GM12878 (cell line): ENCODE measurements at regions not wholly inside any gene's neighbourhood (a gene's known extent, or its start where the extent isn't known, plus 50 kb on each side); places are given as distances from the start of the nearest gene placed in this dataset.

Source experiments
- ATAC-seq: fragments of 200-7000 bp; cut with Tn5 transposase; 3 replicates; pipeline ENCODE4 v1.9.1; 2020; ENCODE audit warnings: mild to moderate bottlenecking, moderate library complexity
- BruUV-seq: library from RNA; stranded (reverse); fragments of 400-500 nt; replicated peaks from 2 replicates; lab custom pipeline; 2021; lab: Mats Ljungman, UMichigan
- CTCF ChIA-PET: fragments of 300-600 bp; sonication (Branson Sonifier 250); formaldehyde crosslinking; extraction: SDS; loops from one replicate; lab custom pipeline; 2021; ENCODE audit warnings: inconsistent platforms; lab: Yijun Ruan, JAX
- POLR2A ChIA-PET: fragments of 350-600 bp; formaldehyde crosslinking; extraction: SDS; loops from one replicate; lab custom pipeline; 2021; ENCODE audit warnings: inconsistent platforms; lab: Charles Lee
- RAD21 ChIA-PET: fragments of 300-600 bp; sonication (Branson Sonifier 250); formaldehyde crosslinking; loops from one replicate; lab custom pipeline; 2023; ENCODE audit warnings: antibody characterized with exemption; ENCODE audit not compliant: unreplicated experiment; lab: Charles Lee
- SMC1A ChIA-PET: fragments of 300-600 bp; sonication (Branson Sonifier 250); formaldehyde crosslinking; loops from one replicate; lab custom pipeline; 2023; ENCODE audit not compliant: unreplicated experiment, uncharacterized antibody; lab: Charles Lee
- DNase-seq: peaks from one replicate; pipeline ENCODE4 v3.0.0-alpha.2; 2011; ENCODE audit warnings: low read depth, low spot score
- FAIRE-seq: peaks from 3 replicates; lab custom pipeline; 2011; peaks lifted over from hg19 to GRCh38; lab: Jason Lieb, UNC
- H2AFZ ChIP-seq: 2 replicates; pipeline ENCODE4 v1.6.0; 2011; ENCODE audit warnings: low read depth, low read length, control low read depth; ENCODE audit not compliant: control insufficient read depth
- H3K27ac ChIP-seq: 2 replicates; pipeline ENCODE4 v1.5.1; 2011; ENCODE audit warnings: control low read depth; ENCODE audit not compliant: control insufficient read depth, insufficient read depth
- H3K27me3 ChIP-seq, 2 experiments: replicated peaks in 1 of 2; 2 replicates each; pipeline versions ENCODE4 v1.6.0 to v1.6.1; 2011; ENCODE audit warnings: low read length in 1 of 2; ENCODE audit not compliant: control insufficient read depth in 2 of 2, insufficient read depth in 2 of 2
- H3K36me3 ChIP-seq, 2 experiments: 2 replicates each; pipeline ENCODE4 v1.5.1; 2011; ENCODE audit warnings: low read length in 1 of 2; ENCODE audit not compliant: control insufficient read depth in 2 of 2, insufficient read depth in 2 of 2
- H3K4me1 ChIP-seq: 2 replicates; pipeline ENCODE4 v1.6.1; 2011; ENCODE audit warnings: mild to moderate bottlenecking, low read length, moderate library complexity, mixed read lengths; ENCODE audit not compliant: control insufficient read depth, insufficient read depth
- H3K4me2 ChIP-seq: 2 replicates; pipeline ENCODE4 v1.6.0; 2011; ENCODE audit warnings: control low read depth; ENCODE audit not compliant: control insufficient read depth, insufficient read depth
- H3K4me3 ChIP-seq: fragments of 200-600 bp; sonication (generic); 2 replicates; pipeline ENCODE4 v1.5.1; 2016
- H3K79me2 ChIP-seq: 2 replicates; pipeline ENCODE4 v1.6.0; 2011; ENCODE audit warnings: low read length; ENCODE audit not compliant: control insufficient read depth, insufficient read depth
- H3K9ac ChIP-seq: 2 replicates; pipeline ENCODE4 v1.8.0; 2011; ENCODE audit warnings: low read length, control low read depth, mixed read lengths; ENCODE audit not compliant: control insufficient read depth, insufficient read depth
- H3K9me3 ChIP-seq: replicated peaks from 3 replicates; pipeline ENCODE4 v1.5.1; 2011; ENCODE audit warnings: mild to moderate bottlenecking, low read length; ENCODE audit not compliant: control insufficient read depth, insufficient read depth
- H4K20me1 ChIP-seq: 2 replicates; pipeline ENCODE4 v1.6.0; 2011; ENCODE audit not compliant: control insufficient read depth, insufficient read depth
- ATF3 ChIP-seq: IDR thresholded peaks from 2 replicates; pipeline ENCODE4 v1.6.1; 2011; ENCODE audit warnings: low read depth, mild to moderate bottlenecking, low read length, moderate library complexity, borderline replicate concordance; ENCODE audit errors: extremely low read depth
- BCL11A ChIP-seq: IDR thresholded peaks from 2 replicates; pipeline ENCODE4 v1.6.1; 2011; ENCODE audit warnings: low read depth, low read length
- CBFB ChIP-seq: IDR thresholded peaks from 2 replicates; pipeline ENCODE4 v1.6.1; 2016; ENCODE audit warnings: antibody characterized with exemption, low read depth
- DPF2 ChIP-seq: fragments of 450-650 bp; IDR thresholded peaks from 2 replicates; pipeline ENCODE4 v1.6.1; 2017; ENCODE audit warnings: mild to moderate bottlenecking
- EED ChIP-seq: sonication (generic); IDR thresholded peaks from 2 replicates; pipeline ENCODE4 v1.6.1; 2016; ENCODE audit warnings: antibody characterized with exemption, low read depth
- ETV6 ChIP-seq, 2 experiments: fragments of 450-650 bp in 1 of 2; IDR thresholded peaks in 1 of 2; conservative IDR thresholded peaks in 1 of 2; 2 replicates each; pipeline ENCODE4 v1.6.1; 2014; ENCODE audit warnings: antibody characterized with exemption in 1 of 2, borderline replicate concordance in 1 of 2, low read depth in 1 of 2, mild to moderate bottlenecking in 1 of 2, moderate library complexity in 1 of 2
- IKZF1 ChIP-seq: fragments of 450-650 bp; conservative IDR thresholded peaks from 2 replicates; pipeline ENCODE4 v1.6.1; 2017; ENCODE audit warnings: antibody characterized with exemption, mild to moderate bottlenecking
- KDM1A ChIP-seq: fragments of 200-600 bp; sonication (generic); IDR thresholded peaks from 2 replicates; pipeline ENCODE4 v1.6.1; 2016; ENCODE audit warnings: borderline replicate concordance
- MTA2 ChIP-seq: fragments of 450-650 bp; IDR thresholded peaks from 2 replicates; pipeline ENCODE4 v1.6.1; 2016; ENCODE audit warnings: low read depth, mild to moderate bottlenecking, moderate library complexity
- NFIC ChIP-seq: IDR thresholded peaks from 2 replicates; pipeline ENCODE4 v1.6.1; 2012; ENCODE audit warnings: low read depth, mild to moderate bottlenecking, inconsistent platforms, low read length, moderate library complexity
- SMC3 ChIP-seq: IDR thresholded peaks from 2 replicates; pipeline ENCODE4 v1.6.1; 2011; ENCODE audit warnings: low read length, improper control_type of control experiment, borderline replicate concordance
- STAT3 ChIP-seq: IDR thresholded peaks from 2 replicates; pipeline ENCODE4 v1.6.1; 2011; ENCODE audit warnings: low read depth, low read length, improper control_type of control experiment
- TARDBP ChIP-seq: IDR thresholded peaks from 2 replicates; pipeline ENCODE4 v1.6.1; 2016; ENCODE audit warnings: borderline replicate concordance
- ZBTB40 ChIP-seq: fragments of 450-650 bp; IDR thresholded peaks from 2 replicates; pipeline ENCODE4 v1.6.1; 2016; ENCODE audit warnings: mild to moderate bottlenecking, moderate library complexity, borderline replicate concordance
- ZNF217 ChIP-seq: fragments of 450-650 bp; IDR thresholded peaks from 2 replicates; pipeline ENCODE4 v1.6.1; 2017; ENCODE audit warnings: antibody characterized with exemption, mild to moderate bottlenecking
- WGBS: methylation state at CpG from one replicate; pipeline ENCODE4 v1.1.6; 2016; ENCODE audit warnings: low lambda C conversion rate; ENCODE audit not compliant: insufficient replicate concordance, insufficient coverage; ENCODE audit errors: missing lambda C conversion rate; 5-methylcytosine and 5-hydroxymethylcytosine counted together
- in situ Hi-C: fragments of 300-500 bp; cut with MboI; formaldehyde crosslinking; loops from 9 replicates; pipeline ENCODE4 v1.14.3; 2018; ENCODE audit warnings: mixed read lengths
- intact Hi-C: fragments of 100-400 bp; cut with micrococcal nuclease; formaldehyde crosslinking; loops from one replicate; pipeline ENCODE4 v1.14.2; 2022; ENCODE audit not compliant: unreplicated experiment
- TF ChIP-seq, protein P1 (sequence below): fragments of 450-650 bp; conservative IDR thresholded peaks from 2 replicates; pipeline ENCODE4 v1.6.1; 2017; ENCODE audit warnings: mild to moderate bottlenecking, moderate library complexity

DNA sequence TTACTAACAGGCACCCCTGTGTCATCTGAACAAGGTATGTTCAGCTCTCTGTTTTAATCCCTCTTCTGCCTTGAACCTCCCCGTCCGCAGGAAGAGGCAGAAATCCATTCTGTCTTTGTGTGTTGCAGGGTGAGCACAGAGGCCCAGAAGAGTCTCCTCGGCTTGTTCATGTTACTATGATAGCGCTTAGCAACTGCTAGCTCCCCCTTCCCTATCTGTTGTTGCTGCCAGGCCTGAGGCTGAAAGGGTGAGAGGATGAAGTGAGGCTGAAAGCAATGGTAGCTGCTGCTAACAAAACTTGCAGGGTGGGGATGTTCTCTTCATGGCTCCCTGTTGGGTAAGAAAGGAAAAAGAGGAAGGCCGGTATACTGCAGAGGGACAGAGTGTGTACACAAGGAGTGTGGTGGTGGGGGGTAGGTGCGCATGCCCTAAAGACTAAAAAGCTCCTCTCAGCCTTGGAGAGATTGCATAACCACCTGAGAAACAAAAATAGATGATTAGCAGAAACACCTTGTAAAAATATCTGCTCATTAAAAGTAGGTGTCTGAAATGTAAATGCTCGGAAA is 55.2 kb upstream of the CITED2 start:
- no peak for FAIRE-seq
- POLR2A ChIA-PET: interaction anchor here (1.2 kb wide), 1 partner anchor 56 kb away, joined by 3 read pairs; no protein-coding TSS in a partner anchor
- H4K20me1 ChIP-seq: no peaks in the 10 kb centered on the region

More for the DNA sequence above, 55.2 kb upstream of the CITED2 start:
- H3K4me3 ChIP-seq: no peak overlapping the region
- no TSS peak for BruUV-seq
- TF ChIP-seq IKZF1 (no peak), ZNF217 (no peak), ETV6 (conservative IDR thresholded peaks at IDR 0.05 in 1 of 2, IDR thresholded peaks at IDR 0.05 in 1 of 2; ENCODE audit: borderline replicate concordance in 1 of 2, low read depth in 1 of 2) (no peak), MTA2 (no peak), KDM1A (no peak), STAT3 (no peak), EED (no peak), ZBTB40 (no peak), DPF2 (no peak), BCL11A (no peak), ATF3 (no peak), CBFB (no peak), SMC3 (no peak), TARDBP (no peak), NFIC (no peak)
- TF ChIP-seq, protein P1, sequence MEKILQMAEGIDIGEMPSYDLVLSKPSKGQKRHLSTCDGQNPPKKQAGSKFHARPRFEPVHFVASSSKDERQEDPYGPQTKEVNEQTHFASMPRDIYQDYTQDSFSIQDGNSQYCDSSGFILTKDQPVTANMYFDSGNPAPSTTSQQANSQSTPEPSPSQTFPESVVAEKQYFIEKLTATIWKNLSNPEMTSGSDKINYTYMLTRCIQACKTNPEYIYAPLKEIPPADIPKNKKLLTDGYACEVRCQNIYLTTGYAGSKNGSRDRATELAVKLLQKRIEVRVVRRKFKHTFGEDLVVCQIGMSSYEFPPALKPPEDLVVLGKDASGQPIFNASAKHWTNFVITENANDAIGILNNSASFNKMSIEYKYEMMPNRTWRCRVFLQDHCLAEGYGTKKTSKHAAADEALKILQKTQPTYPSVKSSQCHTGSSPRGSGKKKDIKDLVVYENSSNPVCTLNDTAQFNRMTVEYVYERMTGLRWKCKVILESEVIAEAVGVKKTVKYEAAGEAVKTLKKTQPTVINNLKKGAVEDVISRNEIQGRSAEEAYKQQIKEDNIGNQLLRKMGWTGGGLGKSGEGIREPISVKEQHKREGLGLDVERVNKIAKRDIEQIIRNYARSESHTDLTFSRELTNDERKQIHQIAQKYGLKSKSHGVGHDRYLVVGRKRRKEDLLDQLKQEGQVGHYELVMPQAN: no peak
- H3K4me1 ChIP-seq: no peaks in the 10 kb centered on the region
- RAD21 ChIA-PET: interaction anchor here (0.6 kb wide), 1 partner anchor 8 kb away, joined by 3 read pairs; no protein-coding TSS in a partner anchor
- H3K79me2 ChIP-seq: no peaks in the 10 kb centered on the region
- SMC1A ChIA-PET: interaction anchor here (1.0 to 2.4 kb wide), 2 partner anchors 55 to 60 kb away, joined by 3 to 9 read pairs; partner anchors contain the start of gene CITED2
- WGBS: 69% methylated on average over 7 of the region's 7 CpGs
- H3K4me2 ChIP-seq: no peak overlapping the region
- no peaks in the 10 kb centered on the region for H3K27me3 ChIP-seq
- CTCF ChIA-PET: interaction anchor here (1.3 to 1.6 kb wide), 2 partner anchors 8 to 16 kb away, joined by 4 to 5 read pairs; no protein-coding TSS in a partner anchor
- H2AFZ ChIP-seq: no peak overlapping the region
- no peak for DNase-seq
- H3K27ac ChIP-seq: no peak overlapping the region
- peaks cover 3% of the 10 kb centered on the region; the same call in 1 of the 3 replicates for H3K9me3 ChIP-seq
- no peak for ATAC-seq
- intact Hi-C loops (loop anchor here (10.0 kb wide), 1 partner anchor 1415 kb away; no protein-coding TSS in a partner anchor), in situ Hi-C loops (no loop called here)
- no peak overlapping the region for H3K9ac ChIP-seq
- no peaks in the 10 kb centered on the region for H3K36me3 ChIP-seq
